BE2C (cell line): ENCODE measurements at regions not wholly inside any gene's neighbourhood (a gene's known extent, or its start where the extent isn't known, plus 50 kb on each side); places are given as distances from the start of the nearest gene placed in this dataset.

Source experiments
- DNase-seq: peaks from one replicate; pipeline ENCODE4 v3.0.0-alpha.2; 2020
- H3K27me3 ChIP-seq: fragments of 250-450 bp; sonication (Bioruptor Pico); 2 replicates; pipeline ENCODE4 v1.5.1; 2020; ENCODE audit warnings: mild to moderate bottlenecking
- H3K36me3 ChIP-seq: fragments of 250-450 bp; sonication (Bioruptor Pico); 2 replicates; pipeline ENCODE4 v1.5.1; 2020; ENCODE audit warnings: mild to moderate bottlenecking
- H3K4me1 ChIP-seq: fragments of 250-450 bp; sonication (Bioruptor Pico); 2 replicates; pipeline ENCODE4 v1.5.1; 2020
- H3K4me3 ChIP-seq: 2 replicates; pipeline ENCODE4 v1.5.1; 2011; ENCODE audit warnings: low read depth, low read length
- H3K9me3 ChIP-seq: fragments of 250-450 bp; sonication (Bioruptor Pico); 2 replicates; pipeline ENCODE4 v1.5.1; 2020
- TF ChIP-seq, protein P1 (sequence below): IDR thresholded peaks from 2 replicates; pipeline ENCODE4 v1.5.1; 2012; ENCODE audit warnings: mild to moderate bottlenecking, low read depth, low read length

DNA sequence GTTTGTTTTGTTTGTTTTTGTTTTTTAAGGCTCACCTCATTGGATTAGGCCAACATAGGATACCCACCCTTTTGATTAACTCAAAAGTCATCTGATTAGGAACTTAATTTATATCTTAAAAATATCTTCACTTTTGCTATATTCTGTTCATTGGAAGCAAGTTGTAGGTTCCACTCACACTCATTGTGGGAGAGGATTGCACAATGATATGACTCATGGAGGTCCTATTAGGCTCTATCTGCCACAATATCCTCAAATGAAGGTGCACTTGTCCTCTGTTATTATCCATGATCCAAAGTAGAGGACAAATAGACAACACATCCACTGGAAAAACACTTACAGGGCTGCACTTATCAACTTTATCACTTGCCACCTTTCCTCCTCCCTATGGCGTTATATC lies 60.5 kb upstream of the ADAMTS3 start:
- Histone ChIP-seq H3K4me1 (no peaks in the 10 kb centered on the region), H3K9me3 (no peaks in the 10 kb centered on the region), H3K36me3 (no peaks in the 10 kb centered on the region), H3K4me3 (no peak overlapping the region), H3K27me3 (no peaks in the 10 kb centered on the region)
- no peak for DNase-seq
- TF ChIP-seq, protein P1, sequence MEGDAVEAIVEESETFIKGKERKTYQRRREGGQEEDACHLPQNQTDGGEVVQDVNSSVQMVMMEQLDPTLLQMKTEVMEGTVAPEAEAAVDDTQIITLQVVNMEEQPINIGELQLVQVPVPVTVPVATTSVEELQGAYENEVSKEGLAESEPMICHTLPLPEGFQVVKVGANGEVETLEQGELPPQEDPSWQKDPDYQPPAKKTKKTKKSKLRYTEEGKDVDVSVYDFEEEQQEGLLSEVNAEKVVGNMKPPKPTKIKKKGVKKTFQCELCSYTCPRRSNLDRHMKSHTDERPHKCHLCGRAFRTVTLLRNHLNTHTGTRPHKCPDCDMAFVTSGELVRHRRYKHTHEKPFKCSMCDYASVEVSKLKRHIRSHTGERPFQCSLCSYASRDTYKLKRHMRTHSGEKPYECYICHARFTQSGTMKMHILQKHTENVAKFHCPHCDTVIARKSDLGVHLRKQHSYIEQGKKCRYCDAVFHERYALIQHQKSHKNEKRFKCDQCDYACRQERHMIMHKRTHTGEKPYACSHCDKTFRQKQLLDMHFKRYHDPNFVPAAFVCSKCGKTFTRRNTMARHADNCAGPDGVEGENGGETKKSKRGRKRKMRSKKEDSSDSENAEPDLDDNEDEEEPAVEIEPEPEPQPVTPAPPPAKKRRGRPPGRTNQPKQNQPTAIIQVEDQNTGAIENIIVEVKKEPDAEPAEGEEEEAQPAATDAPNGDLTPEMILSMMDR, result no peak

- Histone ChIP-seq H3K27me3 (no peaks in the 10 kb centered on the region), H3K4me1 (no peaks in the 10 kb centered on the region), H3K36me3 (no peaks in the 10 kb centered on the region), H3K9me3 (no peaks in the 10 kb centered on the region), H3K4me3 (no peak overlapping the region)
- no peak for DNase-seq
- TF ChIP-seq, protein P1, result no peak
These were observed 58.7 kb upstream of the ADAMTS3 start for GRCh38 chr4:72627723-72628122.
